CD4-positive, alpha-beta memory T cell (primary cell): ENCODE measurements at regions not wholly inside any gene's neighbourhood (a gene's known extent, or its start where the extent isn't known, plus 50 kb on each side); places are given as distances from the start of the nearest gene placed in this dataset.

ENCODE experiments used
- CTCF ChIA-PET: fragments of 350-600 bp; sonication (Branson Sonifier 250); formaldehyde crosslinking; loops from one replicate; lab custom pipeline; 2021; ENCODE audit warnings: inconsistent platforms; ENCODE audit not compliant: partially characterized antibody; lab: Charles Lee
- POLR2A ChIA-PET: fragments of 350-600 bp; sonication (Branson Sonifier 250); formaldehyde crosslinking; loops from one replicate; lab custom pipeline; 2021; ENCODE audit not compliant: partially characterized antibody; lab: Charles Lee
- DNase-seq, 5 donors: peaks; one replicate each; pipeline versions ENCODE4 v3.0.0 to v3.0.0-alpha.2; 2020 to 2022; ENCODE audit warnings: mixed read lengths in 1 of 5
- H3K27ac ChIP-seq: one replicate; pipeline ENCODE4 v1.7.0; 2013; ENCODE audit warnings: low read depth, low read length
- H3K27me3 ChIP-seq: 2 replicates; pipeline ENCODE4 v1.7.0; 2013; ENCODE audit warnings: mild to moderate bottlenecking, low read length, moderate library complexity; ENCODE audit not compliant: insufficient read depth
- H3K36me3 ChIP-seq: 2 replicates; pipeline ENCODE4 v1.7.0; 2013; ENCODE audit warnings: mild to moderate bottlenecking, low read length, moderate library complexity; ENCODE audit not compliant: insufficient read depth
- H3K4me1 ChIP-seq: 2 replicates; pipeline ENCODE4 v1.7.0; 2013; ENCODE audit warnings: mild to moderate bottlenecking, low read length, moderate library complexity; ENCODE audit not compliant: insufficient read depth
- H3K4me3 ChIP-seq, 2 donors: one replicate each; pipeline ENCODE4 v1.7.0; 2013; ENCODE audit warnings: low read length in 2 of 2, mild to moderate bottlenecking in 1 of 2
- H3K9me3 ChIP-seq, 2 donors: one replicate each; pipeline ENCODE4 v1.7.0; 2013; ENCODE audit warnings: low read length in 2 of 2, control low read depth in 1 of 2; ENCODE audit not compliant: control insufficient read depth in 1 of 2
- H3K27ac Mint-ChIP-seq, 7 donors: one replicate each; pipeline ENCODE4 v1.8.0; 2020 to 2021; ENCODE audit warnings: mixed read lengths in 7 of 7, mild to moderate bottlenecking in 6 of 7, inconsistent platforms in 3 of 7, moderate library complexity in 3 of 7
- H3K27me3 Mint-ChIP-seq, 2 donors: one replicate each; pipeline ENCODE4 v1.8.0; 2020 to 2021; ENCODE audit warnings: mixed read lengths in 2 of 2
- H3K36me3 Mint-ChIP-seq, 2 donors: one replicate each; pipeline ENCODE4 v1.8.0; 2020 to 2021; ENCODE audit warnings: mixed read lengths in 2 of 2, inconsistent platforms in 1 of 2, mild to moderate bottlenecking in 1 of 2
- H3K4me1 Mint-ChIP-seq, 4 donors: one replicate each; pipeline ENCODE4 v1.8.0; 2020 to 2021; ENCODE audit warnings: mixed read lengths in 4 of 4, mild to moderate bottlenecking in 1 of 4
- H3K4me3 Mint-ChIP-seq, 8 donors: one replicate each; pipeline ENCODE4 v1.8.0; 2020 to 2021; ENCODE audit warnings: mixed read lengths in 8 of 8, mild to moderate bottlenecking in 7 of 8, moderate library complexity in 6 of 8, inconsistent platforms in 3 of 8
- H3K9me3 Mint-ChIP-seq, 8 donors: one replicate each; pipeline ENCODE4 v1.8.0; 2020 to 2021; ENCODE audit warnings: mixed read lengths in 8 of 8, mild to moderate bottlenecking in 5 of 8, inconsistent platforms in 3 of 8, moderate library complexity in 1 of 8
- intact Hi-C: fragments of 100-400 bp; cut with micrococcal nuclease; formaldehyde crosslinking; loops from one replicate; pipeline ENCODE4 v1.15.1; 2023

DNA sequence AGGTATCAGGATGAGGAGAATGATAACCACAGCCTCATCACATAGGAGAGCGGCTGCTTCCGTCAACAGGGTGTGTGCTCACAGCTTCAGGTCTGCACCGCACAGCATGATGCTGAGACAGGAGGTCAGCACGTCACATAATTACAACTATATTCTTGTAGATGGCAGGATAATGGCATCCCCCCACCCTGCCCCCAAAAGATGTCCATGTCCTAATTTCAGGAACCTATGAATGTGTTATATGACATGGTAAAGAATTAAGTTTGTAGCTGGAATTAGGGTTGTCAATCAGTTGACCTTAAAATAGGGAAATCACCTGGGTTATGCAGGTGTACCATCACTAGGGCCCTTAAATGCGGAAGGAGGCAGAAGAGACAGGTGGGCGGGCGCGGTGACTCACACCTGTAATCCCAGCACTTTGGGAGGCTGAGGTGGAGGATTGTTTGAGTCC lies 73.9 kb downstream of the ARL4C start:
- Mint-ChIP-seq H3K27me3 (no peaks in the 10 kb centered on the region), H3K9me3 (peaks cover 0 to 8% (median 5%) of the 10 kb centered on the region in 8 donors), H3K36me3 (peaks cover 3 to 7% of the 10 kb centered on the region in 2 donors), H3K27ac (peak overlapping the region; percentile 95 to 100 (median 100)), H3K4me3 (peak overlapping the region in 7 of 8 donors; percentile 59 to 85 (median 73)), H3K4me1 (peaks cover 61 to 91% (median 73%) of the 10 kb centered on the region in 4 donors)
- Histone ChIP-seq H3K4me1 (peaks cover 84% of the 10 kb centered on the region), H3K27me3 (no peaks in the 10 kb centered on the region), H3K27ac (peak overlapping the region; percentile 88), H3K4me3 (no peak overlapping the region), H3K9me3 (no peaks in the 10 kb centered on the region), H3K36me3 (no peaks in the 10 kb centered on the region)
- peak; percentile 82 to 90 (median 86) for DNase-seq
- CTCF ChIA-PET: interaction anchor here (0.8 to 6.5 kb wide), 12 partner anchors 11 to 321 kb away, joined by 3 to 85 read pairs (median 6); no protein-coding TSS in a partner anchor
- POLR2A ChIA-PET: interaction anchor here (0.8 to 16.2 kb wide), 20 partner anchors 10 to 390 kb away, joined by 3 to 743 read pairs (median 4); partner anchors contain the start of gene ARL4C
- intact Hi-C loops: loop anchor here (2.0 to 10.0 kb wide), 2 partner anchors 30 to 428 kb away; no protein-coding TSS in a partner anchor

DNA sequence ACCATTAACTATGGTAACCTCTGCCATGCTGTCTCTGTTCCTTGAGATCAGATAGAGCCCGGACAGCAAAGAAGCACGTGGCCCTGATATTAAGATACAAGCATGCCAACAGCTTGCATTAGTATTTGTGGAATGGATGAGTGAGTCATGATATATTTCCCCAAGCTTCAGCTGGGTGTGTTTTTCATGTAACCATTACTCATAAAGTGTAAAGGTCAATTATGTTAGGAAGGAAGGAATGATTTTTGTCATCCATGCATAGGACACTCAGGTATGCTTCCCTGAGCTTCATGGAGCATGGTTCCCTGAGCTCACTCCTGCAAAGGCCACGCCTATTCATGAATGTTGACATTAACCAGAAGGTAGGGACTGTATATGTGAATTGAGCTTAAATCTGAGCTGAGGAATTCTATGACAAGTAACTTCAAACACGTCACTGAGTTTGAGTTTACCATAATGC lies 74.6 kb downstream of the ARL4C start:
- peak overlapping the region; percentile 88 for H3K27ac ChIP-seq
- ChIA-PET POLR2A (interaction anchor here (0.8 to 16.2 kb wide), 17 partner anchors 9 to 389 kb away, joined by 3 to 743 read pairs (median 8); partner anchors contain the start of gene ARL4C), CTCF (interaction anchor here (0.8 to 6.5 kb wide), 14 partner anchors 11 to 320 kb away, joined by 3 to 85 read pairs (median 6); no protein-coding TSS in a partner anchor)
- H3K4me1 ChIP-seq: peaks cover 77% of the 10 kb centered on the region
- no peaks in the 10 kb centered on the region for H3K36me3 ChIP-seq
- H3K9me3 ChIP-seq: no peaks in the 10 kb centered on the region
- no peaks in the 10 kb centered on the region for H3K27me3 ChIP-seq
- Mint-ChIP-seq H3K27ac (peak overlapping the region; percentile 95 to 100 (median 100)), H3K27me3 (no peaks in the 10 kb centered on the region), H3K4me1 (peaks cover 55 to 85% (median 67%) of the 10 kb centered on the region in 4 donors), H3K36me3 (peaks cover 3 to 7% of the 10 kb centered on the region in 2 donors), H3K9me3 (peaks cover 0 to 12% (median 5%) of the 10 kb centered on the region in 8 donors), H3K4me3 (peak overlapping the region in 7 of 8 donors; percentile 37 to 85 (median 73))
- intact Hi-C loops: loop anchor here (2.0 to 10.0 kb wide), 2 partner anchors 30 to 428 kb away; no protein-coding TSS in a partner anchor
- H3K4me3 ChIP-seq: peak overlapping the region in 1 of 2 donors; percentile 23
- DNase-seq: peak in 2 of 5 donors; percentile 28 to 75

DNA sequence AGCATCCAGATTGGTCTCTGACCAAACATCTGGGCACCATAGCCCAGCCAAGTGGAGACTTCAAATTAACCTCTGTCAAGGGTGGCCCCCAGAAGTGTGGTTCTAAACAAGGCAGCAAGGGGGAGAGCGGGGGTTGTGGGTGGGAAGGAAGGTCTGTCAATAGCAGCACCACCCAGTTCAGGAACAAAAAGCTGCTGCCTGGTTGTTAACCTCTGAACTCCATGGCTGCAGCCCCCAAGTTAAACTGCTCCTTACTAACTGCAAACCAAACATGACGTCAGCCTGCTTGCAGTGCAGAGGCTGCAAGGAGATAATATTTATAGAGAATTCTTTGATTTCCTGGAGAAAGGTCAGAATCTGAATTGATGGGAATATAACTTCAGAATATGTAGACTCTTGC lies 76.5 kb downstream of the ARL4C start:
- H3K4me1 ChIP-seq: peaks cover 58% of the 10 kb centered on the region
- CTCF ChIA-PET: interaction anchor here (0.7 to 4.7 kb wide), 12 partner anchors 9 to 132 kb away, joined by 3 to 18 read pairs (median 3); no protein-coding TSS in a partner anchor
- peaks cover 0 to 7% of the 10 kb centered on the region in 2 donors for H3K36me3 Mint-ChIP-seq

DNA sequence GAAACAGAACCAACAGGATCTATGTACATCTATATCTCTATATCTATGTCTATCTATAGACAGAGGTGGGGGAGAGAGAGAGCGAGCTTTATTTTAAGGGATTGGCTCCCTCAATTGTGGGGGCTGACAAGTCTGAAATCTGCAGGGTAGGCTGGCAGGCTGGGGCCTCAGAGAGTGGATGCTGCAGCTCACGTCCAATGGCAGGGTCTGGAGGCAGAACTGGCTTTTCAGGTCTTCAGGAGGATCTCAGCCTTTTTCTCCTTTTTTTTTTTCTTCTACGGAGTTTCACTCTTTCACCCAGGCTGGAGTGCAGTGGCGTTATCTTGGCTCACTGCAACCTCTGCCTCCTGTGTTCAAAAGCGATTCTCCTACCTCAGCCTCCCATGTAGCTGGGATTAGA lies 77.2 kb downstream of the ARL4C start:
- no peak overlapping the region for H3K27ac ChIP-seq
- peaks cover 41 to 81% (median 57%) of the 10 kb centered on the region in 4 donors for H3K4me1 Mint-ChIP-seq
- intact Hi-C loops: loop anchor here (10.0 kb wide), 1 partner anchor 425 kb away; no protein-coding TSS in a partner anchor

More for the DNA sequence above, 76.5 kb downstream of the ARL4C start:
- H3K4me1 Mint-ChIP-seq: peaks cover 42 to 81% (median 57%) of the 10 kb centered on the region in 4 donors
- Histone ChIP-seq H3K4me3 (no peak overlapping the region), H3K9me3 (no peaks in the 10 kb centered on the region), H3K27ac (peak overlapping the region; percentile 33), H3K36me3 (no peaks in the 10 kb centered on the region), H3K27me3 (no peaks in the 10 kb centered on the region)
- peaks cover 0 to 12% (median 5%) of the 10 kb centered on the region in 8 donors for H3K9me3 Mint-ChIP-seq
- POLR2A ChIA-PET: interaction anchor here (1.0 to 16.2 kb wide), 7 partner anchors 8 to 130 kb away, joined by 3 to 743 read pairs (median 6); partner anchors contain the start of gene ARL4C
- DNase-seq: no peak
- peak overlapping the region; percentile 42 to 100 (median 100) for H3K27ac Mint-ChIP-seq
- intact Hi-C loops: loop anchor here (10.0 kb wide), 1 partner anchor 426 kb away; no protein-coding TSS in a partner anchor
- H3K27me3 Mint-ChIP-seq: no peaks in the 10 kb centered on the region
- H3K4me3 Mint-ChIP-seq: peak overlapping the region in 2 of 8 donors; percentile 26 to 55

DNA sequence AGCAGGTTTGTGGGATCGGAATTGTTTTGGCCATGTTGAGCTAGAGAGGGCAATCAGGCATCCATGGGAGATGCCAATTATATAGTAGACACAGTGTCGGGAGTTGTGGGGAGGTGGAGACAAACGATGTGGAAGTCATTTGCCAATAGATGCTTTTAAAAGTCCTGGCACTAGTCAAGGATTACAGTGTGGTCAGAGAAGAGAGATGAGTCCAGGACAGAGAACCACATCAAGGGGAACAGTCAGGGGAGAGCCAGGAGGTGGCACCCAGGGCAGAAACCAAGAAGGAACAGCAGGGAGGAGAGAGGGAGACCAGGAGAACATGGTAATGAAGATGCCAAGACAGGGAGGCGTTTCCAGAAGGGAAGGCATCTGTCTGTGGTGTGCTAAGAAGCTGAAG lies 81.2 kb downstream of the ARL4C start:
- CTCF ChIA-PET: interaction anchor here (1.4 kb wide), 1 partner anchor 280 kb away, joined by 3 read pairs; no protein-coding TSS in a partner anchor
- H3K4me1 Mint-ChIP-seq: peaks cover 27 to 64% (median 39%) of the 10 kb centered on the region in 4 donors
- Histone ChIP-seq H3K27ac (no peak overlapping the region), H3K4me3 (no peak overlapping the region), H3K9me3 (no peaks in the 10 kb centered on the region), H3K4me1 (peaks cover 11% of the 10 kb centered on the region), H3K36me3 (no peaks in the 10 kb centered on the region), H3K27me3 (no peaks in the 10 kb centered on the region)
- no peaks in the 10 kb centered on the region for H3K27me3 Mint-ChIP-seq
- DNase-seq: no peak
- peaks cover 0 to 12% (median 5%) of the 10 kb centered on the region in 8 donors for H3K9me3 Mint-ChIP-seq
- POLR2A ChIA-PET: no interaction called here
- intact Hi-C loops: no loop called here
- H3K4me3 Mint-ChIP-seq: peak overlapping the region in 3 of 8 donors; percentile 0 to 38 (median 0)
- peaks cover 0 to 7% of the 10 kb centered on the region in 2 donors for H3K36me3 Mint-ChIP-seq
- H3K27ac Mint-ChIP-seq: peak overlapping the region in 5 of 7 donors; percentile 19 to 82 (median 41)

More for the DNA sequence above, 77.2 kb downstream of the ARL4C start:
- Histone ChIP-seq H3K4me1 (peaks cover 51% of the 10 kb centered on the region), H3K4me3 (no peak overlapping the region), H3K36me3 (no peaks in the 10 kb centered on the region), H3K9me3 (no peaks in the 10 kb centered on the region), H3K27me3 (no peaks in the 10 kb centered on the region)
- Mint-ChIP-seq H3K27me3 (no peaks in the 10 kb centered on the region), H3K4me3 (peak overlapping the region in 2 of 8 donors; percentile 35 to 46), H3K27ac (peak overlapping the region in 6 of 7 donors; percentile 40 to 100 (median 100)), H3K36me3 (peaks cover 0 to 7% of the 10 kb centered on the region in 2 donors), H3K9me3 (peaks cover 0 to 12% (median 5%) of the 10 kb centered on the region in 8 donors)
- ChIA-PET POLR2A (interaction anchor here (1.2 to 16.2 kb wide), 3 partner anchors 37 to 129 kb away, joined by 3 to 743 read pairs (median 313); no protein-coding TSS in a partner anchor), CTCF (interaction anchor here (1.2 to 4.7 kb wide), 3 partner anchors 8 to 76 kb away, joined by 3 to 18 read pairs (median 3); no protein-coding TSS in a partner anchor)
- DNase-seq: no peak

DNA sequence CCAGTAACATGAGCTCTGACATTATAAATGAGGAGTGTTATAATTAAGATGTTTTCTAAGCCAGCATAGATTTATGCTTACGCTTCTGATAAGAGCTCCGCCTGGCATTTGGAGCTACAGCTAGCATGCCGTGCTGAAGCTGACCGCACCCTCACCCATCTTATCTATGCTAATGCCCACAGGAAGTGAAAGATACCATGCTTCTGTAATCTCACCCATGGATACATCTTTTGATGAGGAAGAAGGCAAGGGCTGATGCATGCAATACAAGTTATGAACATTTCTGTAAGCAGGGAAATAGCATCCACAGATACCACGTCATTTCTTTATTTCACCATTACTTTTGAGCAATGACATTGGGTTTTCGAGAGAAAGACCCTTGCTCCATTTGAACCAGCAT lies 82.3 kb downstream of the ARL4C start:
- H3K36me3 ChIP-seq: no peaks in the 10 kb centered on the region
- no peak overlapping the region for H3K27ac ChIP-seq
- no peaks in the 10 kb centered on the region for H3K27me3 Mint-ChIP-seq
- DNase-seq: peak in 1 of 5 donors; percentile 31
- POLR2A ChIA-PET: interaction anchor here (0.6 to 1.6 kb wide), 5 partner anchors 11 to 81 kb away, joined by 3 to 7 read pairs (median 4); no protein-coding TSS in a partner anchor
- peaks cover 0 to 7% of the 10 kb centered on the region in 2 donors for H3K36me3 Mint-ChIP-seq
- peaks cover under 1% of the 10 kb centered on the region for H3K4me1 ChIP-seq
- H3K4me1 Mint-ChIP-seq: peaks cover 22 to 54% (median 37%) of the 10 kb centered on the region in 4 donors
- no peaks in the 10 kb centered on the region for H3K27me3 ChIP-seq
- H3K4me3 Mint-ChIP-seq: peak overlapping the region in 3 of 8 donors; percentile 3 to 32 (median 25)
- H3K9me3 Mint-ChIP-seq: peaks cover 0 to 12% (median 5%) of the 10 kb centered on the region in 8 donors
- CTCF ChIA-PET: interaction anchor here (1.2 to 1.5 kb wide), 2 partner anchors 11 to 46 kb away, joined by 3 to 4 read pairs; no protein-coding TSS in a partner anchor
- peak overlapping the region in 6 of 7 donors; percentile 13 to 92 (median 60) for H3K27ac Mint-ChIP-seq
- intact Hi-C loops: no loop called here
- H3K9me3 ChIP-seq: no peaks in the 10 kb centered on the region
- no peak overlapping the region for H3K4me3 ChIP-seq
